T-helper 2 cell treated with Interferon-gamma antibody and Interleukin-4, amounts not matched to agents 5 μg/mL and 100 μg/mL, for 36 hours (primary cell): ENCODE measurements at regions not wholly inside any gene's neighbourhood (a gene's known extent, or its start where the extent isn't known, plus 50 kb on each side); places are given as distances from the start of the nearest gene placed in this dataset.
"Not testable (repeated sequence)": the region's sequence is repeated elsewhere in the genome, so short reads cannot be mapped to it uniquely, and the experiment has no call there.

ENCODE experiments used
- DNase-seq: peaks from one replicate; pipeline ENCODE4 v3.0.0; 2021; ENCODE audit warnings: low spot score
- H3K27ac Mint-ChIP-seq: one replicate; pipeline ENCODE4 v1.8.0; 2021; ENCODE audit warnings: mild to moderate bottlenecking, mixed read lengths
- H3K27me3 Mint-ChIP-seq: one replicate; pipeline ENCODE4 v1.8.0; 2021; ENCODE audit warnings: low read depth, mixed read lengths
- H3K36me3 Mint-ChIP-seq: one replicate; pipeline ENCODE4 v1.8.0; 2021; ENCODE audit warnings: low read depth, mixed read lengths
- H3K4me1 Mint-ChIP-seq: one replicate; pipeline ENCODE4 v1.8.0; 2021; ENCODE audit warnings: low read depth, mixed read lengths
- H3K4me3 Mint-ChIP-seq: one replicate; pipeline ENCODE4 v1.8.0; 2022; ENCODE audit warnings: mild to moderate bottlenecking, moderate library complexity, mixed read lengths
- H3K9me3 Mint-ChIP-seq: one replicate; pipeline ENCODE4 v1.8.0; 2021; ENCODE audit warnings: mixed read lengths

DNA sequence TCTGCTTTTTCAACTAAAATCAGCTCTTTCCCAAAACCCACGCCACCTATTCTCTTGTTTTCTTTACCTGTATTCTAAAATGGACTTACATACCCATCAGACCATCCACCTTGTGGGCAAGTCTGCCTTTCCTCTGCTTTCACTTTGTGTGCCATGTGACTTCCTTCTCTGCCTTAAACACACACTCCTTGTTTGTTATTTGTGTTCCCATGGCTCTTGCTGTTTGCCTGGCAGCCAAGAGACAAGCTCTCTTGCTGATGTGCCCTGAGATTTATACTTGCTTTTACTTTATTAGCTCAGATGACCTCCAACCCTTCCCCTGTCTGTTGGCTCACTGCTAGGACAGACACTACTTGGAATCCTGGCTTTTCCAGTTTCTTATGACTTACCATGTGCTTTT lies 309.7 kb upstream of the LRRTM4 start:
- Mint-ChIP-seq H3K27me3 (no peaks in the 10 kb centered on the region), H3K27ac (no peak overlapping the region), H3K9me3 (peaks cover 62% of the 10 kb centered on the region), H3K4me1 (no peaks in the 10 kb centered on the region), H3K4me3 (no peak overlapping the region), H3K36me3 (no peaks in the 10 kb centered on the region)
- DNase-seq, result no peak

DNA sequence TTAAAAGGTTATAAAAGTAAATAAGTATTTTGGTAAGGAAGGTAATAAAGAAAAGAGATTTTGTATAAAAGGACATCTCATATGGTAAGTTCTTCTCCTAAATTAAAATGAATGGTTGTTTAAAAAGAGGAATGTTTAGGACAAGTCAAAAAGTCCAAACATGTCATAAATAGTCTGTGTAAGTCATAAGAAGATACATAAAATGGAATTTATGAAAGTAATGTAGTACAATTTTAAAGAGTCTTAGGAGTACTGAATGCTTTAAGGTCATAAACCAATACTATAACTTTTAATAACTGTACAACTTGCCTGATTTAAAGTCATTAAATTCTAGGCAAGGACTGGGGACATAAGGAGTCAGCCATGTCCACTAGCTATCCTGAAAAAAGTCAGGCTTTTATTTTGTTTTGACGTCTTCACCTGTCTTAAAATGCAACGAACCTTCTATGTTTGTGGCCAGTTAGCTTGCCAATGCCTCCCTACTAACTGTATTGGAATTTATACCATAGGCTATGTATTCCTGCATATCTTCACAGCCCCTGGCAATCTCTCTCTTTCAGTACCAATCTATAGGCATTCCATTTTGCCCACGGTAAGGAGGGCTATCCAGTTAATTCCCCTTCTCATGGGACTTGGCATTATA lies 312.3 kb upstream of the LRRTM4 start:
- Mint-ChIP-seq H3K9me3 (peaks cover 59% of the 10 kb centered on the region), H3K36me3 (no peaks in the 10 kb centered on the region), H3K4me1 (no peaks in the 10 kb centered on the region), H3K27ac (no peak overlapping the region), H3K4me3 (no peak overlapping the region), H3K27me3 (no peaks in the 10 kb centered on the region)
- DNase-seq, result no peak

DNA sequence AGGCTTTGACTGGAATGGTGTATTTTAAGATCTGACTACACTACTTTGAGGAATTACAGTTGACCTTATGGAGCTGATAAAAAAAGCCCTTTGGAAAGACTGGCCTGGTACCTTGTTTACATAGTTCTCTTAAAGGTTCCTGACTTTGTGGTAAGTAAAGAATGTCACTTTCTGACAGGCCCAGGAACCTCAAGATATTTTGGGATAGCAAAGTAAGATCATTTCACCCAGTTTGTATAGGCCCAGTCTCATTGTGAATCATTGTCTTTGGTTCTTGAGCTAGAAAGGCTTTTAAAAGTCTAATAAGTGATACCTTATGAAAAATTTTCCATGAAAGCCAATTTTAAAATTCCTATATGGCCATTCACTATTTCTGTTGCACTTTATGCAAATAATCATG lies 316.3 kb upstream of the LRRTM4 start:
- H3K27ac Mint-ChIP-seq, result no peak overlapping the region
- H3K4me3 Mint-ChIP-seq, result no peak overlapping the region
- H3K9me3 Mint-ChIP-seq, result peaks cover 54% of the 10 kb centered on the region
- no peak for DNase-seq
- H3K27me3 Mint-ChIP-seq, result no peaks in the 10 kb centered on the region
- no peaks in the 10 kb centered on the region for H3K4me1 Mint-ChIP-seq
- H3K36me3 Mint-ChIP-seq, result no peaks in the 10 kb centered on the region

DNA sequence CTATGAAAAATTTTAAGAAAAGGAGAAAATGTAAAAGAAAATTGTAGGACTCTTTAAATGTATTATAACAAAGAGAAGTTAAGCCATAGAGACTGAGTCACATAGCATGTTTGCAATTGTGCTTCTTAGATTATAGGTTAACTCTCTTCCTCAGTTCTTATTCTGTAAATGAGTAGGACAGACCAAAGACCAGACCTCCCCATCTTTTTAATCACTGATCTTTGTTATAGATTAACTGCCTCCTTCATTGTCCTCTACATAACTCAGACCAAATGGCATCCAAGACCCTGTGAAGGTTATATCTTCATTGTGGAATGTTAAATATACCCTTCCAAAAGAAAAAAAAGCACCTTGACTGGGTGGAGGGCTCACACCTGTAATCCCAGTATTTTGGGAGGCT lies 316.9 kb upstream of the LRRTM4 start:
- Mint-ChIP-seq H3K27ac (no peak overlapping the region), H3K9me3 (peaks cover 51% of the 10 kb centered on the region), H3K4me3 (no peak overlapping the region), H3K36me3 (no peaks in the 10 kb centered on the region), H3K4me1 (no peaks in the 10 kb centered on the region), H3K27me3 (no peaks in the 10 kb centered on the region)
- DNase-seq, result no peak

DNA sequence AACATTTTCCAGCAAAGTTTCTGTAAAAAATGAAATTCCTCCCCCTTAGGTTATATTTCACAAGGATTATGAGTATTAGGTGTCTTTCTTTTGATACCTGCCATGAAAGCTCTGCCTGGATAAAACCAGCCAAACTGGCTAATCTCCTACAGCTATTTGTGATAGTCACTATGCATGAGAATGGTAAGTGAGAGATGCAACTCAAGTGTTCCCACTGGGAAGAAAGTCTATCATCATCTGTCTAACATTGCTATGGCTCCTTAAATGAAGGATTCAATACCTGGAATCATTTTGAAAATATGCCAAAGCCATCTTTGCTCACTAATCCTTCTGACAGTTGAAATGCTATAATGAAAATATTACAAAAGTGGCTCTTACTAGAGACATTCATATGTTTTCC lies 339.9 kb upstream of the LRRTM4 start:
- Mint-ChIP-seq H3K4me3 (no peak overlapping the region), H3K36me3 (no peaks in the 10 kb centered on the region), H3K4me1 (no peaks in the 10 kb centered on the region), H3K9me3 (peaks cover 39% of the 10 kb centered on the region), H3K27ac (no peak overlapping the region), H3K27me3 (no peaks in the 10 kb centered on the region)
- no peak for DNase-seq

DNA sequence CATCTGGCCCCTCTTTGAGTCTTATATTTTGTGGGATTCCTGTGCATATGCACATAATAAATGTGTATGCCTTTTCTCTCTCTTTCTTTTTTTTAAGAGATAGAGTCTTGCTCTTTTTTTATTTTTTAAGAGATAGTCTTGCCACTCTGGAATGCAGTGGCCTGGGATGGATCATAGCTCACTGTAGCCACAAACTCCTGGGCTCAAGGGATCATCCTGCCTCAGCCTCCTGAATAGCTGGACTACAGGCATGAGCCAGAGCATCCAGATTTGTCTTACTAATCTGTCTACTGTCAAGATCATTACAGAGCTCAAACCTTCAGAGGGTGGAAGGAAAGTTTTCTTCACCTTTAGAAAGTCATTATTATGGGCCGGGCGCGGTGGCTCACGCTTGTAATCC lies 342.2 kb upstream of the LRRTM4 start:
- no peak for DNase-seq
- Mint-ChIP-seq H3K9me3 (peaks cover 33% of the 10 kb centered on the region), H3K4me1 (no peaks in the 10 kb centered on the region), H3K27ac (no peak overlapping the region), H3K4me3 (no peak overlapping the region), H3K27me3 (no peaks in the 10 kb centered on the region), H3K36me3 (no peaks in the 10 kb centered on the region)

DNA sequence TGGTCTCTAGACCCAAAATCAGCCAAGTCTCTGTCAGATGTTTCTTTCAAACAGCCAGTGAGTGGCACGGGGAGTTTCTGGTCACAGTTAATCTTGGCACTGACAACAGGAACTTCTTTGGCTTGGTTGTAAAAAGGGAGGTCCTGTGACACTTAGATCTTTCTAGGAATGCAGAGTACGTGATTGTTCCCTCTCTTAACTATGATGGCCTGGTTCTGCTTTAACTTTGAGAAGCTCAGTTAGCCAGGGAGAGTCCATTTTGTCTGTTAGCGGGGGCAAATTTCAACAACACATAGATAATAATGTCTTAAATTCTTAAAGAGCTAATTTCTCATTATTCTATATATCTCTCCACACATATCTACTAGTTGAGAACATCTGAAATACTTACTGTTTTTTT lies 344.5 kb upstream of the LRRTM4 start:
- no peaks in the 10 kb centered on the region for H3K36me3 Mint-ChIP-seq

DNA sequence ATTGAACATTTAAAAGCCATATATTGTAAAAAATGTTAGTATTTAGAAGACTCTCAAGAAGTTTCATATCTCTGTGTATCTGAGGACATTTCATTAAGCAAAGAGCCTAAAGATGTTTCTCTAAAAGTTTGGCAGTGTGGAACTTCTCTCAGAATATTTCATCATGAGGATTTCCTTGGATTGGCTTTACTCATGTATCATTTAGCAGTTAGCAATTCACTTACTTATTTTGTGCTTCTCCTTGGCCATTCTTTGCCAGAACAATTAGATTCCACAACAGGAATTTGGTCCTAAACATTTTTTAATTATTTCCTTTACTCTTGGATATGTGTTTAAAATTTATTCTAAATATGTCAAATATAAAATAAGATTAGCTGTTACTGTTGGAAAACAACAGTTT lies 345.0 kb upstream of the LRRTM4 start:
- no peaks in the 10 kb centered on the region for H3K4me1 Mint-ChIP-seq
- H3K27ac Mint-ChIP-seq, result no peak overlapping the region
- H3K9me3 Mint-ChIP-seq, result peaks cover 35% of the 10 kb centered on the region
- no peak overlapping the region for H3K4me3 Mint-ChIP-seq
- H3K36me3 Mint-ChIP-seq, result no peaks in the 10 kb centered on the region
- DNase-seq, result no peak
- H3K27me3 Mint-ChIP-seq, result no peaks in the 10 kb centered on the region

More for the DNA sequence above, 344.5 kb upstream of the LRRTM4 start:
- no peak for DNase-seq
- Mint-ChIP-seq H3K4me1 (no peaks in the 10 kb centered on the region), H3K27me3 (no peaks in the 10 kb centered on the region), H3K9me3 (peaks cover 34% of the 10 kb centered on the region), H3K4me3 (no peak overlapping the region), H3K27ac (no peak overlapping the region)

DNA sequence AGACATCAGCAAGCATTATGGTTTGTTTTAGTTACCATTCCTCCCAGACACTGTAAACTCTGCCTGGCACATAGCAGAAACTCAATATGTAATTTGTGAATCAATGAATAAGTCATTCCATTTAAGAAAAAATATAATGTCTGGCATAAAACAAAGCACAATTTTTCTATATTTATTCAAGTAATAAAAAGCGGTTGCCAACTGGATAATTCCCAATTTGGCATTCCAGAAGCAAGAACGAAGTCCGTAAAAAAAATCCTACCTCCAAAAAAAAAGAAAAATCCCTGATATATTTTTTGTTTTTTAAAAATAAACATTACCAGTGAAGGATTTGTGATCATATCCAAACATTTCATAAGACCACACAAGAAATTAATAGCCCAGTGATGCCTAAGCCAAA lies 351.3 kb upstream of the LRRTM4 start:
- peaks cover 36% of the 10 kb centered on the region for H3K9me3 Mint-ChIP-seq
- H3K4me3 Mint-ChIP-seq, result no peak overlapping the region

DNA sequence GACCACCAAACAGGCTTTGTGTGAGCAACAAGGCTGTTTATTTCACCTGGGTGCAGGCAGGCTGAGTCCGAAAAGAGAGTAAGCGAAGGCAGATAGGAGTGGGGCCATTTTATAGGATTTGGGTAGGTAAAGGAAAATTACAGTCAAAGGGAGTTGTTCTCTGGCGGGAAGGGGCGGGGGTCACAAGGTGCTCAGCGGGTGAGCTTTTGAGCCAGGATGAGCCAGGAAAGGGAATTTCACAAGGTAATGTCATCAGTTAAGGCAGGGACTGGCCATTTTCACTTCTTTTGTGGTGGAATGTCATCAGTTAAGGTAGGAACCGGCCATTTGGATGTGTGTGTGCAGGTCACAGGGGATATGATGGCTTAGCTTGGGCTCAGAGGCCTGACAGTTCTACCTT lies 378.0 kb upstream of the LRRTM4 start:
- not testable (repeated sequence) for H3K36me3 Mint-ChIP-seq, H3K27ac Mint-ChIP-seq

More for the DNA sequence above, 351.3 kb upstream of the LRRTM4 start:
- H3K36me3 Mint-ChIP-seq, result no peaks in the 10 kb centered on the region
- H3K4me1 Mint-ChIP-seq, result no peaks in the 10 kb centered on the region
- DNase-seq, result no peak
- no peaks in the 10 kb centered on the region for H3K27me3 Mint-ChIP-seq
- no peak overlapping the region for H3K27ac Mint-ChIP-seq

DNA sequence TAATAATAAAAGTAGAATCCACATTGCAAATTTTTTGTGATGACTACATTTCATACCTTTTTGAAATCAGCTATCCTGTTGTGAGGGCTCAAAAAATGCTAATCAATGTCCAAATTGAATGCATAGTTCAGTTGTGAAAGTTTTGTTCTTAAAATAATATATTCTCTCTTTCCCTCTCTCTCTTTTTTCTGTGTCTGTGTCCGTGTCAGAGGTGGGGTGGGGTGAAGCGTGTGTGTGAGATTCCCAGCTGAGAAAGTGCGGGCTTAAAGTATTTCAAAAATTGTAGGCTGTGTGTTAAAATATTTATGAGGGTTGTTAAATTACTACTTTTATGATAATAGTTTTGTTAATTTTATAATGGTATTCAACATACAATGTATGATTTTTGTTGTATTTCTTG lies 388.0 kb upstream of the LRRTM4 start:
- peaks cover 48% of the 10 kb centered on the region for H3K9me3 Mint-ChIP-seq

More for the DNA sequence above, 378.0 kb upstream of the LRRTM4 start:
- not testable (repeated sequence) for H3K4me1 Mint-ChIP-seq, H3K4me3 Mint-ChIP-seq, DNase-seq, H3K27me3 Mint-ChIP-seq
- H3K9me3 Mint-ChIP-seq, result peaks cover 29% of the 10 kb centered on the region

DNA sequence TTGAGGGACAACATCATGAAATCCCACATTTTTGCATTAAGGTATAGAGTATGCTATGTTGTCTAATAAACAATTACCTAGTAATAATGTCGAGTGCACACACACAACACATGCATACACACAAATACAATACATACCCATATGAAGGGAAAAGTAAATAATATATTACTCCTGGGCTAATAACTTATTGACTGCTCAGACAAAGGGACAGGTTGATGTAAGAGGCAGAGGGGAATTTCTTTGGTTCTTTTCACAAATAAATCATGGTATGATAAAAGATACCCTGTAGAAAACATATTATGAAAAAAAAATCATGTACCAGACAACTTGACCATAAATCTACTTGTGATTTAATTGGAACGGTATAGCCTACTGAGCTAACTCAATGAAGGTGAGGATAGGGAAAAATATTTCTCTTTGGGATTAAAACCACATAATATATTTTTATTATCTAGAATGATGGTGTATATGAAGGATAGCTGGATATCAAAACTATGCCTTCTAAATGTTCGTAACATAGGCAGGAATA lies 398.7 kb upstream of the LRRTM4 start:
- Mint-ChIP-seq H3K4me3 (no peak overlapping the region), H3K4me1 (no peaks in the 10 kb centered on the region), H3K36me3 (no peaks in the 10 kb centered on the region), H3K9me3 (peaks cover 24% of the 10 kb centered on the region), H3K27ac (no peak overlapping the region), H3K27me3 (no peaks in the 10 kb centered on the region)
- no peak for DNase-seq

More for the DNA sequence above, 388.0 kb upstream of the LRRTM4 start:
- H3K4me3 Mint-ChIP-seq, result no peak overlapping the region
- no peak overlapping the region for H3K27ac Mint-ChIP-seq
- H3K36me3 Mint-ChIP-seq, result no peaks in the 10 kb centered on the region
- DNase-seq, result no peak
- H3K4me1 Mint-ChIP-seq, result no peaks in the 10 kb centered on the region
- H3K27me3 Mint-ChIP-seq, result no peaks in the 10 kb centered on the region

DNA sequence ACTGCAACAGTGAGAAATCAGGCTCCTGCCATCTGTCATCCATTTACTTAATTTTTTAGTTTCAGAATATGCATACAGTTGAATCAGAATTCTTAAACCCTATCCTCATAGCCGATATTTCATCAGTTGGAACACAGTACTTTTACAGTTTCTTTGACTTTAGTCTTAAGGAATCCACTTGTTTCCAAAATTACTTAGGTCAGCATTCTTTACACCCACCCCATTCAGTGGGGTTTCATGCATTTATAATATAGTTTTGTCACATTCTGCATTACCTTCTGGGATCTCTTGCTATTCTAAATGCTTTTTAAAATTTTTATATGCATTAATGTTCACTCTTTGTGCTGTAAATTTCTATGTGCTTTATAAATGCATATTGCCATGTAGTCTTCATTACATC lies 400.4 kb upstream of the LRRTM4 start:
- Mint-ChIP-seq H3K4me1 (no peaks in the 10 kb centered on the region), H3K27ac (no peak overlapping the region), H3K36me3 (no peaks in the 10 kb centered on the region), H3K27me3 (no peaks in the 10 kb centered on the region), H3K4me3 (no peak overlapping the region), H3K9me3 (peaks cover 24% of the 10 kb centered on the region)
- DNase-seq, result no peak

DNA sequence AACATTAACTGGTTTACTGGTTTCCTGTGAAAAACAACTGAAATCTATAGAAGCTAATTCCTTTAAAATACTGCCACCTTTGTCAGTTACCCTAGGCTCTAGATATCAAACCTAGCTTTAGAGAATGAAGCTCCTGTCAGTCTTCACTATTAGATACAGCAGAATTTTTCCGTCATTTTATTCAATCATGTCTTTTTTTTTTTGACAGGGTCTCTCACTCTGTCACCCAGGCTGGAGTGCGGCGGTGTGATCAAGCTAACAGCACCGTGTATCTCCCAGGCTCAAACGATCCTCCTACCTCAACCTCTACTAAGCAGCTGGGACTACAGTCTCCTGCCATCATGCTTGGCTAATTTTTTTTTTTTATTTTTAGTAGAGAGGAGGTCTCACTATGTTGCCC lies 415.2 kb upstream of the LRRTM4 start:
- Mint-ChIP-seq H3K4me3 (no peak overlapping the region), H3K27ac (no peak overlapping the region), H3K36me3 (no peaks in the 10 kb centered on the region), H3K4me1 (no peaks in the 10 kb centered on the region), H3K9me3 (peaks cover 29% of the 10 kb centered on the region), H3K27me3 (no peaks in the 10 kb centered on the region)
- DNase-seq, result no peak

DNA sequence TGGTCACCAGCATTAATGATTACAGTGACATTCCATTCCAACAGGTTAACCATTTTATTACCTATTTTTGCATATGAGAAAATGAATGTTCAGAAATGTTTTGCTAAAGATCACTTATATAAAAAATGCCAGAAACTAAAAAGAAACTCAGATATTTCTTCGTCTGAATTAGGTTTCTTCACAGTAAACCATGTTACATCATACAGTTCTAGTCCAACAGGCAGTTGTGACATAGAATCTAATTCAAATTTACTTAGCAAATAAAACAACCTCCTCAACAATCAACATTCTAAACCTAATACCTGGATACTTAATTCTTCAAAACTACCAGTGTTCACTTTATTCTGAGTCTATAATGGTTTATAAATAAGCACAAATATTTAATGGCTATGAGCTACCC lies 416.3 kb upstream of the LRRTM4 start:
- no peaks in the 10 kb centered on the region for H3K27me3 Mint-ChIP-seq
- no peak overlapping the region for H3K4me3 Mint-ChIP-seq
- no peaks in the 10 kb centered on the region for H3K36me3 Mint-ChIP-seq
- no peak for DNase-seq
- H3K9me3 Mint-ChIP-seq, result peaks cover 30% of the 10 kb centered on the region
- H3K4me1 Mint-ChIP-seq, result no peaks in the 10 kb centered on the region
- H3K27ac Mint-ChIP-seq, result no peak overlapping the region
